ENCODE measurements at regions not wholly inside any gene's neighbourhood (a gene's known extent, or its start where the extent isn't known, plus 50 kb on each side); places are given as distances from the start of the nearest gene placed in this dataset.

DNA sequence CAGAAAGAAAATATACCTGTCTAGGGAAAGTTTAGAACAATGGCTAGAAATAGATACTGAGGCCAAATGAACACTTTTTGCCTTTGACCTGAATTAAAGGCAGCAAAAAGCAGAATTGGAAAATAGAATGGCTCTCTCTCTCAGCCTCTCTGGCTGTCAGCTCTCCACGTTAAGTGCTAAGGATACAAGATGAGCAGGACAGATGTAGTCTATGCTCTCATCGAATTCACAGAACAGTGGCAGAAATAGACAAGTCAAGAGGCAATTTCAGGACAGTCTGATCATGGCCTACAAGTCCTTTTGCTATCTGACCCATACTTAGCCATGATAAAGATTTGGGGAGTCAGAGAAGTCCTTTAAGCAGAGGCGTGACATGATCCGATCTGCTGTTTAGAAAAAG, 120.2 kb upstream of the CREB1 start:
- Histone ChIP-seq H3K79me2 (ENCODE audit: insufficient read depth, low read length) (no peaks in the 10 kb centered on the region), H3K4me2 (ENCODE audit: low read length) (no peak overlapping the region), H3K36me3 (ENCODE audit: control insufficient read depth in 1 of 2, insufficient read depth in 2 of 2, low read length in 2 of 2) (no peaks in the 10 kb centered on the region), H2AFZ (ENCODE audit: low read depth, low read length, poor library complexity, severe bottlenecking) (no peak overlapping the region), H3K27ac (ENCODE audit: low read depth, low read length) (no peak overlapping the region), H3K4me1 (ENCODE audit: control insufficient read depth in 1 of 2, insufficient read depth in 2 of 2, low read length in 2 of 2) (no peaks in the 10 kb centered on the region), H3K9me2 (ENCODE audit: insufficient read depth) (no peaks in the 10 kb centered on the region), H3K9ac (ENCODE audit: low read length) (no peak overlapping the region), H4K20me1 (ENCODE audit: insufficient read depth) (no peaks in the 10 kb centered on the region), H3K27me3 (ENCODE audit: insufficient read depth, low read length) (no peaks in the 10 kb centered on the region), H3K9me3 (ENCODE audit: control insufficient read depth in 1 of 2, insufficient read depth in 1 of 2, low read depth in 1 of 2, low read length in 2 of 2) (no peaks in the 10 kb centered on the region), H3K4me3 (replicated peaks in 1 of 2; ENCODE audit: low read depth in 1 of 2, low read length in 2 of 2) (no peak overlapping the region)
- TF ChIP-seq, protein P1, sequence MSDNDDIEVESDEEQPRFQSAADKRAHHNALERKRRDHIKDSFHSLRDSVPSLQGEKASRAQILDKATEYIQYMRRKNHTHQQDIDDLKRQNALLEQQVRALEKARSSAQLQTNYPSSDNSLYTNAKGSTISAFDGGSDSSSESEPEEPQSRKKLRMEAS (IDR thresholded peaks at IDR 0.05), result no peak
- no peak for TF ChIP-seq SIN3A (IDR thresholded peaks at IDR 0.05; ENCODE audit: low read depth)
- TF ChIP-seq, protein P2, sequence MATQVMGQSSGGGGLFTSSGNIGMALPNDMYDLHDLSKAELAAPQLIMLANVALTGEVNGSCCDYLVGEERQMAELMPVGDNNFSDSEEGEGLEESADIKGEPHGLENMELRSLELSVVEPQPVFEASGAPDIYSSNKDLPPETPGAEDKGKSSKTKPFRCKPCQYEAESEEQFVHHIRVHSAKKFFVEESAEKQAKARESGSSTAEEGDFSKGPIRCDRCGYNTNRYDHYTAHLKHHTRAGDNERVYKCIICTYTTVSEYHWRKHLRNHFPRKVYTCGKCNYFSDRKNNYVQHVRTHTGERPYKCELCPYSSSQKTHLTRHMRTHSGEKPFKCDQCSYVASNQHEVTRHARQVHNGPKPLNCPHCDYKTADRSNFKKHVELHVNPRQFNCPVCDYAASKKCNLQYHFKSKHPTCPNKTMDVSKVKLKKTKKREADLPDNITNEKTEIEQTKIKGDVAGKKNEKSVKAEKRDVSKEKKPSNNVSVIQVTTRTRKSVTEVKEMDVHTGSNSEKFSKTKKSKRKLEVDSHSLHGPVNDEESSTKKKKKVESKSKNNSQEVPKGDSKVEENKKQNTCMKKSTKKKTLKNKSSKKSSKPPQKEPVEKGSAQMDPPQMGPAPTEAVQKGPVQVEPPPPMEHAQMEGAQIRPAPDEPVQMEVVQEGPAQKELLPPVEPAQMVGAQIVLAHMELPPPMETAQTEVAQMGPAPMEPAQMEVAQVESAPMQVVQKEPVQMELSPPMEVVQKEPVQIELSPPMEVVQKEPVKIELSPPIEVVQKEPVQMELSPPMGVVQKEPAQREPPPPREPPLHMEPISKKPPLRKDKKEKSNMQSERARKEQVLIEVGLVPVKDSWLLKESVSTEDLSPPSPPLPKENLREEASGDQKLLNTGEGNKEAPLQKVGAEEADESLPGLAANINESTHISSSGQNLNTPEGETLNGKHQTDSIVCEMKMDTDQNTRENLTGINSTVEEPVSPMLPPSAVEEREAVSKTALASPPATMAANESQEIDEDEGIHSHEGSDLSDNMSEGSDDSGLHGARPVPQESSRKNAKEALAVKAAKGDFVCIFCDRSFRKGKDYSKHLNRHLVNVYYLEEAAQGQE (IDR thresholded peaks at IDR 0.05; ENCODE audit: low read depth), result no peak
- no peak for TF ChIP-seq ZNF274 (IDR thresholded peaks at IDR 0.05; ENCODE audit: low read depth, low read length)
- no peak for TF ChIP-seq POLR2AphosphoS5 (IDR thresholded peaks at IDR 0.05; ENCODE audit: low read depth, low read length)
- no peak for TF ChIP-seq EGR1 (IDR thresholded peaks at IDR 0.05; ENCODE audit: low read depth)
- no peak for TF ChIP-seq YY1 (IDR thresholded peaks at IDR 0.05; ENCODE audit: extremely low read depth, insufficient replicate concordance, low read depth, low read length)
- no peak for TF ChIP-seq ELF1 (IDR thresholded peaks at IDR 0.05; ENCODE audit: borderline replicate concordance, low read depth)
- TF ChIP-seq ZFX (IDR thresholded peaks at IDR 0.05), result no peak
- DNase-seq (ENCODE audit: low read depth, low spot score) (no peak), ATAC-seq (no peak)
- intact Hi-C loops (cut with micrococcal nuclease), result no loop called here
- ChIA-PET CTCF (no interaction called here), POLR2A (no interaction called here), RAD21 (ENCODE audit: low non-redundant PET in 1 of 2, low total read pairs in 2 of 2, uncharacterized antibody in 2 of 2, unreplicated experiment in 2 of 2) (no interaction called here)
- no TSS peak for BruUV-seq (replicated peaks)
